ENCODE measurements at regions not wholly inside any gene's neighbourhood (a gene's known extent, or its start where the extent isn't known, plus 50 kb on each side); places are given as distances from the start of the nearest gene placed in this dataset.
A peak's percentile ranks its signal among the peaks of the same experiment; 100 is the strongest.
"Not testable (repeated sequence)": the region's sequence is repeated elsewhere in the genome, so short reads cannot be mapped to it uniquely, and the experiment has no call there.

GRCh38 chr3:140863580-140864009 is 78.0 kb upstream of the SLC25A36 start:
- DNase-seq (ENCODE audit: low read depth in 2 of 3, low spot score in 1 of 3) = peak; percentile 4 to 60 (median 28)

- no peak for DNase-seq (ENCODE audit: low read depth in 2 of 3, low spot score in 1 of 3)
Measured at GRCh38 chr3:140870351-140870750, 71.3 kb upstream of the SLC25A36 start.

- DNase-seq (ENCODE audit: low read depth in 2 of 3, low spot score in 1 of 3) = no peak
Measured at GRCh38 chr3:140871022-140871421, 70.6 kb upstream of the SLC25A36 start.

- DNase-seq (ENCODE audit: low read depth in 2 of 3, low spot score in 1 of 3) = not testable (repeated sequence)
Measured at GRCh38 chr3:140872165-140872564, 69.5 kb upstream of the SLC25A36 start.

- DNase-seq (ENCODE audit: low read depth in 2 of 3, low spot score in 1 of 3) = no peak
Measured at GRCh38 chr3:140883428-140884040, 58.1 kb upstream of the SLC25A36 start.

- DNase-seq (ENCODE audit: low read depth in 2 of 3, low spot score in 1 of 3) = not testable (repeated sequence)
Measured at GRCh38 chr3:140885697-140886096, 55.9 kb upstream of the SLC25A36 start.

Measured in stimulated activated CD4-positive, alpha-beta T cell treated with anti-CD3 and anti-CD28 coated beads, Interleukin-12 subunit alpha, Interleukin-12 subunit beta, amount 100 ng/mL, for 48 hours (primary cell).